HEK293 (cell line): ENCODE measurements at regions not wholly inside any gene's neighbourhood (a gene's known extent, or its start where the extent isn't known, plus 50 kb on each side); places are given as distances from the start of the nearest gene placed in this dataset.

Experiments used
- CTCF ChIA-PET: fragments of 350-600 bp; formaldehyde crosslinking; extraction: SDS; loops from one replicate; lab custom pipeline; 2021; ENCODE audit warnings: antibody characterized with exemption; lab: Yijun Ruan, JAX
- POLR2A ChIA-PET: fragments of 300-600 bp; formaldehyde crosslinking; extraction: SDS; loops from one replicate; lab custom pipeline; 2020; ENCODE audit warnings: antibody characterized with exemption, inconsistent platforms; lab: Yijun Ruan, JAX
- H3K27ac ChIP-seq: fragments of 200-500 bp; sonication (Bioruptor generic); 2 replicates; pipeline ENCODE4 v1.5.1; 2014; ENCODE audit warnings: low read depth, low read length, control low read depth, inconsistent platforms; ENCODE audit errors: extremely low read depth
- H3K36me3 ChIP-seq, 2 experiments: fragments of 200-500 bp in 1 of 2; sonication (Bioruptor generic) in 1 of 2; 1 replicate in 1 of 2; 2 replicates in 1 of 2; pipeline ENCODE4 v1.5.1; 2014 to 2017; ENCODE audit warnings: inconsistent platforms in 2 of 2, low read length in 2 of 2; ENCODE audit not compliant: control insufficient read depth in 2 of 2, insufficient read depth in 1 of 2
- H3K4me1 ChIP-seq: fragments of 200-500 bp; sonication (Bioruptor generic); 2 replicates; pipeline ENCODE4 v1.5.1; 2014; ENCODE audit warnings: mild to moderate bottlenecking, low read length, inconsistent platforms; ENCODE audit not compliant: control insufficient read depth, insufficient read depth
- H3K4me3 ChIP-seq: 2 replicates; pipeline ENCODE4 v1.5.1; 2011; ENCODE audit warnings: low read depth, mild to moderate bottlenecking, control low read depth, low read length, moderate library complexity
- H3K9me3 ChIP-seq: fragments of 200-500 bp; sonication (Bioruptor generic); 2 replicates; pipeline ENCODE4 v1.5.1; 2014; ENCODE audit warnings: low read depth, low read length, inconsistent platforms; ENCODE audit not compliant: control insufficient read depth, insufficient read depth
- GFI1B ChIP-seq: fragments of 450-650 bp; formaldehyde crosslinking; IDR thresholded peaks from 2 replicates; pipeline ENCODE4 v1.5.1; 2016; ENCODE audit warnings: missing biosample characterization, missing genetic modification characterization
- GLIS1 ChIP-seq: fragments of 450-650 bp; formaldehyde crosslinking; IDR thresholded peaks from 2 replicates; pipeline ENCODE4 v1.5.1; 2016; ENCODE audit warnings: missing biosample characterization, missing genetic modification characterization
- KLF8 ChIP-seq: fragments of 450-650 bp; formaldehyde crosslinking; IDR thresholded peaks from 2 replicates; pipeline ENCODE4 v1.5.1; 2016; ENCODE audit warnings: missing biosample characterization, missing genetic modification characterization
- PATZ1 ChIP-seq: fragments of 450-650 bp; formaldehyde crosslinking; IDR thresholded peaks from 2 replicates; pipeline ENCODE4 v1.5.1; 2016; ENCODE audit warnings: missing biosample characterization, missing genetic modification characterization
- SP2 ChIP-seq: fragments of 450-650 bp; formaldehyde crosslinking; IDR thresholded peaks from 2 replicates; pipeline ENCODE4 v1.5.1; 2016; ENCODE audit warnings: missing biosample characterization, missing genetic modification characterization
- ZBTB11 ChIP-seq: fragments of 450-650 bp; formaldehyde crosslinking; conservative IDR thresholded peaks from 2 replicates; pipeline ENCODE4 v1.5.1; 2016; ENCODE audit warnings: low read depth, missing biosample characterization, missing genetic modification characterization
- ZNF133 ChIP-seq: fragments of 450-650 bp; formaldehyde crosslinking; IDR thresholded peaks from 2 replicates; pipeline ENCODE4 v1.5.1; 2016; ENCODE audit warnings: missing biosample characterization, missing genetic modification characterization
- ZNF146 ChIP-seq: fragments of 450-650 bp; formaldehyde crosslinking; IDR thresholded peaks from 2 replicates; pipeline ENCODE4 v1.5.1; 2016; ENCODE audit warnings: missing biosample characterization, missing genetic modification characterization
- ZNF155 ChIP-seq: fragments of 450-650 bp; formaldehyde crosslinking; IDR thresholded peaks from 2 replicates; pipeline ENCODE4 v1.5.1; 2016; ENCODE audit warnings: missing biosample characterization, missing genetic modification characterization
- ZNF16 ChIP-seq: fragments of 450-650 bp; formaldehyde crosslinking; IDR thresholded peaks from 2 replicates; pipeline ENCODE4 v1.5.1; 2016; ENCODE audit warnings: low read depth, missing biosample characterization, missing genetic modification characterization
- ZNF19 ChIP-seq: fragments of 450-650 bp; formaldehyde crosslinking; IDR thresholded peaks from 2 replicates; pipeline ENCODE4; 2016; ENCODE audit warnings: missing biosample characterization, missing genetic modification characterization, low read depth
- ZNF341 ChIP-seq: fragments of 450-650 bp; formaldehyde crosslinking; IDR thresholded peaks from 2 replicates; pipeline ENCODE4; 2016; ENCODE audit warnings: low read depth, missing biosample characterization, missing genetic modification characterization
- ZNF362 ChIP-seq: fragments of 450-650 bp; formaldehyde crosslinking; IDR thresholded peaks from 2 replicates; pipeline ENCODE4 v1.5.1; 2016; ENCODE audit warnings: missing biosample characterization, missing genetic modification characterization
- ZNF416 ChIP-seq: fragments of 450-650 bp; formaldehyde crosslinking; IDR thresholded peaks from 2 replicates; pipeline ENCODE4 v1.5.1; 2016; ENCODE audit warnings: missing biosample characterization, missing genetic modification characterization
- ZNF426 ChIP-seq: fragments of 450-650 bp; formaldehyde crosslinking; IDR thresholded peaks from 2 replicates; pipeline ENCODE4 v1.5.1; 2017; ENCODE audit warnings: missing biosample characterization, missing genetic modification characterization, mild to moderate bottlenecking, inconsistent platforms, moderate library complexity
- ZNF433 ChIP-seq: fragments of 450-650 bp; formaldehyde crosslinking; IDR thresholded peaks from 2 replicates; pipeline ENCODE4 v1.5.1; 2016; ENCODE audit warnings: missing biosample characterization, missing genetic modification characterization, low read depth
- ZNF473 ChIP-seq: fragments of 450-650 bp; formaldehyde crosslinking; IDR thresholded peaks from 2 replicates; pipeline ENCODE4 v1.5.1; 2017; ENCODE audit warnings: missing biosample characterization, missing genetic modification characterization
- ZNF529 ChIP-seq: fragments of 450-650 bp; formaldehyde crosslinking; IDR thresholded peaks from 2 replicates; pipeline ENCODE4 v1.5.1; 2017; ENCODE audit warnings: missing genetic modification characterization, missing biosample characterization; ENCODE audit not compliant: insufficient replicate concordance
- ZNF555 ChIP-seq: fragments of 450-650 bp; formaldehyde crosslinking; conservative IDR thresholded peaks from 2 replicates; pipeline ENCODE4 v1.5.1; 2017; ENCODE audit warnings: missing biosample characterization, mild to moderate bottlenecking, missing genetic modification characterization, inconsistent platforms
- ZNF585B ChIP-seq: fragments of 450-650 bp; formaldehyde crosslinking; IDR thresholded peaks from 2 replicates; pipeline ENCODE4 v1.5.1; 2016; ENCODE audit warnings: missing biosample characterization, missing genetic modification characterization
- ZNF596 ChIP-seq: fragments of 450-650 bp; IDR thresholded peaks from 2 replicates; pipeline ENCODE4 v1.5.0; 2018; ENCODE audit warnings: missing biosample characterization, mild to moderate bottlenecking, missing genetic modification characterization, moderate library complexity
- ZNF660 ChIP-seq: fragments of 450-650 bp; IDR thresholded peaks from 2 replicates; pipeline ENCODE4 v1.5.1; 2018; ENCODE audit warnings: missing biosample characterization, mild to moderate bottlenecking, missing genetic modification characterization
- ZNF707 ChIP-seq: fragments of 450-650 bp; formaldehyde crosslinking; IDR thresholded peaks from 2 replicates; pipeline ENCODE4 v1.5.1; 2016; ENCODE audit warnings: missing biosample characterization, missing genetic modification characterization
- ZNF768 ChIP-seq: fragments of 450-650 bp; formaldehyde crosslinking; IDR thresholded peaks from 2 replicates; pipeline ENCODE4 v1.5.1; 2018; ENCODE audit warnings: missing biosample characterization, mild to moderate bottlenecking, missing genetic modification characterization
- ZNF791 ChIP-seq: fragments of 450-650 bp; formaldehyde crosslinking; IDR thresholded peaks from 2 replicates; pipeline ENCODE4 v1.5.1; 2016; ENCODE audit warnings: missing biosample characterization, missing genetic modification characterization
- ZNF843 ChIP-seq: fragments of 450-650 bp; formaldehyde crosslinking; IDR thresholded peaks from 2 replicates; pipeline ENCODE4 v1.5.1; 2016; ENCODE audit warnings: missing biosample characterization, missing genetic modification characterization

GRCh38 chr16:85380002-85380395, 233.1 kb upstream of the GSE1 start (continued):
- TF ChIP-seq ZNF660 (no peak), ZNF19 (no peak), ZNF146 (tag by site-specific recombination) (no peak)

- Histone ChIP-seq H3K27ac (no peak overlapping the region), H3K4me1 (no peaks in the 10 kb centered on the region), H3K4me3 (no peak overlapping the region), H3K36me3 (peaks cover 0 to 5% of the 10 kb centered on the region in 2 experiments; a peak in 1 of 3 replicates), H3K9me3 (no peaks in the 10 kb centered on the region)
- ChIA-PET POLR2A (no interaction called here), CTCF (interaction anchor here (0.8 kb wide), 1 partner anchor 40 kb away, joined by 3 read pairs; no protein-coding TSS in a partner anchor)
- TF ChIP-seq ZNF707 (tag by site-specific recombination) = no peak
- TF ChIP-seq ZNF133 (tag by site-specific recombination) = no peak
- no peak for TF ChIP-seq ZNF843 (tag by site-specific recombination)
- TF ChIP-seq ZNF555 = no peak
- no peak for TF ChIP-seq ZNF791 (tag by site-specific recombination)
- no peak for TF ChIP-seq ZNF426 (tag by site-specific recombination)
- no peak for TF ChIP-seq ZNF596 (tag by site-specific recombination)
- no peak for TF ChIP-seq ZNF585B (tag by site-specific recombination)
- TF ChIP-seq ZNF155 (tag by site-specific recombination) = no peak
- TF ChIP-seq ZNF768 (tag by site-specific recombination) = no peak
- TF ChIP-seq GFI1B (tag by site-specific recombination) = no peak
These were observed 232.0 kb upstream of the GSE1 start for GRCh38 chr16:85380905-85381737.

GRCh38 chr16:85381738-85382592, 231.2 kb upstream of the GSE1 start:
- Histone ChIP-seq H3K36me3 (peaks cover 0 to 5% of the 10 kb centered on the region in 2 experiments; a peak in 1 of 3 replicates), H3K4me1 (no peaks in the 10 kb centered on the region), H3K4me3 (no peak overlapping the region), H3K9me3 (no peaks in the 10 kb centered on the region), H3K27ac (no peak overlapping the region)
- CTCF ChIA-PET = no interaction called here
- POLR2A ChIA-PET = no interaction called here
- TF ChIP-seq ZNF473 (tag by site-specific recombination) = no peak
- no peak for TF ChIP-seq GLIS1
- no peak for TF ChIP-seq ZNF433 (tag by site-specific recombination)
- TF ChIP-seq ZNF416 (tag by site-specific recombination) = no peak
- TF ChIP-seq ZNF133 (tag by site-specific recombination) = no peak
- TF ChIP-seq ZBTB11 (tag by site-specific recombination) = no peak
- TF ChIP-seq ZNF585B (tag by site-specific recombination) = no peak
- TF ChIP-seq SP2 (tag by site-specific recombination) = no peak
- TF ChIP-seq ZNF341 (tag by site-specific recombination) = no peak
- no peak for TF ChIP-seq ZNF16 (tag by site-specific recombination)
- TF ChIP-seq ZNF362 (tag by site-specific recombination) = no peak
- TF ChIP-seq PATZ1 (tag by site-specific recombination) = no peak
- TF ChIP-seq KLF8 = no peak
- no peak for TF ChIP-seq ZNF529 (tag by site-specific recombination)
